HepG2 (cell line): ENCODE measurements at regions not wholly inside any gene's neighbourhood (a gene's known extent, or its start where the extent isn't known, plus 50 kb on each side); places are given as distances from the start of the nearest gene placed in this dataset.

Experiments used
- ATAC-seq: fragments of 200-7000 bp; cut with Tn5 transposase; 3 replicates; pipeline ENCODE4 v1.9.1; 2020; ENCODE audit warnings: mild to moderate bottlenecking, moderate library complexity
- BruUV-seq: library from RNA; stranded (reverse); fragments of 400-500 nt; replicated peaks from 2 replicates; lab custom pipeline; 2021; lab: Mats Ljungman, UMichigan
- CTCF ChIA-PET: fragments of 300-600 bp; formaldehyde crosslinking; extraction: SDS; loops from one replicate; lab custom pipeline; 2021; ENCODE audit warnings: low total read pairs, inconsistent platforms, low intra/inter-chr PET ratio; lab: Yijun Ruan, JAX
- POLR2A ChIA-PET: fragments of 350-600 bp; sonication (Branson Sonifier 250); formaldehyde crosslinking; loops from one replicate; lab custom pipeline; 2020; ENCODE audit warnings: antibody characterized with exemption, inconsistent platforms; lab: Yijun Ruan, JAX
- DNase-seq: peaks from one replicate; pipeline ENCODE4 v3.0.0-alpha.2; 2015; ENCODE audit warnings: low spot score
- FAIRE-seq: peaks from 3 replicates; lab custom pipeline; 2011; peaks lifted over from hg19 to GRCh38; lab: Jason Lieb, UNC
- H2AFZ ChIP-seq: one replicate; pipeline ENCODE4 v1.6.1; 2011; ENCODE audit warnings: low read length, inconsistent platforms
- H3K27ac ChIP-seq: fragments of 300-600 bp; 3 replicates; pipeline ENCODE4 v1.8.0; 2011; ENCODE audit warnings: mixed run types, mild to moderate bottlenecking, mixed read lengths, low read length, inconsistent platforms; ENCODE audit not compliant: insufficient read depth; ENCODE audit errors: extremely low read length
- H3K27me3 ChIP-seq, 2 experiments: fragments of 200-600 bp in 1 of 2; 2 replicates in 1 of 2; 3 replicates in 1 of 2; pipeline versions ENCODE4 v1.6.0 to v1.8.0; 2011; ENCODE audit warnings: low read length in 2 of 2, mild to moderate bottlenecking in 2 of 2, moderate library complexity in 2 of 2, inconsistent platforms in 1 of 2; ENCODE audit not compliant: insufficient read depth in 2 of 2, control insufficient read depth in 1 of 2
- H3K36me3 ChIP-seq, 2 experiments: fragments of 200-600 bp in 1 of 2; replicated peaks in 1 of 2; 2 replicates in 1 of 2; 3 replicates in 1 of 2; pipeline versions ENCODE4 v1.5.1 to v1.8.0; 2011; ENCODE audit warnings: low read length in 2 of 2, inconsistent platforms in 1 of 2; ENCODE audit not compliant: insufficient read depth in 2 of 2, control insufficient read depth in 1 of 2
- H3K4me1 ChIP-seq: 2 replicates; pipeline ENCODE4 v1.5.1; 2012; ENCODE audit warnings: low read length, inconsistent platforms; ENCODE audit not compliant: insufficient read depth
- H3K4me2 ChIP-seq: 2 replicates; pipeline ENCODE4 v1.6.0; 2011; ENCODE audit warnings: low read depth, low read length, inconsistent platforms
- H3K4me3 ChIP-seq, 3 experiments: fragments of 200-600 bp in 1 of 3; sonication (generic), shearing (Covaris generic) in 1 of 3; replicated peaks in 1 of 3; 2 replicates each; pipeline ENCODE4 v1.5.1; 2011 to 2016; ENCODE audit warnings: low read length in 3 of 3, inconsistent platforms in 2 of 3, low read depth in 2 of 3, mild to moderate bottlenecking in 2 of 3, control low read depth in 1 of 3, mixed read lengths in 1 of 3; ENCODE audit not compliant: insufficient read depth in 1 of 3
- H3K79me2 ChIP-seq: one replicate; pipeline ENCODE4 v1.6.1; 2011; ENCODE audit warnings: low read length, inconsistent platforms; ENCODE audit not compliant: insufficient read depth
- H3K9ac ChIP-seq: 2 replicates; pipeline ENCODE4 v1.6.0; 2011; ENCODE audit warnings: mild to moderate bottlenecking, low read depth, low read length, inconsistent platforms; ENCODE audit not compliant: insufficient read depth
- H3K9me3 ChIP-seq: 2 replicates; pipeline ENCODE4 v1.5.1; 2012; ENCODE audit warnings: mild to moderate bottlenecking, low read length
- H4K20me1 ChIP-seq: 2 replicates; pipeline ENCODE4 v1.6.0; 2011; ENCODE audit warnings: inconsistent platforms, mild to moderate bottlenecking, low read length, moderate library complexity; ENCODE audit not compliant: insufficient read depth
- ARID5B ChIP-seq: IDR thresholded peaks from 2 replicates; pipeline ENCODE4 v1.4.0; 2020; ENCODE audit warnings: mild to moderate bottlenecking, missing genetic modification reagents
- ASH2L ChIP-seq: fragments of 300-600, 200-600 bp; sonication (generic); IDR thresholded peaks from 2 replicates; pipeline ENCODE4 v1.7.0; 2017; ENCODE audit warnings: low read depth, mild to moderate bottlenecking, moderate library complexity, mixed read lengths, low read length; ENCODE audit not compliant: insufficient read length
- CBX5 ChIP-seq: sonication (generic); formaldehyde crosslinking; IDR thresholded peaks from 2 replicates; pipeline ENCODE4 v1.4.0; 2020; ENCODE audit warnings: missing genetic modification reagents, borderline replicate concordance
- CSRNP1 ChIP-seq: sonication (generic); formaldehyde crosslinking; IDR thresholded peaks from 2 replicates; pipeline ENCODE4 v1.8.1; 2023; ENCODE audit warnings: mild to moderate bottlenecking, missing genetic modification reagents
- DR1 ChIP-seq: sonication (generic); formaldehyde crosslinking; IDR thresholded peaks from 2 replicates; pipeline ENCODE4 v1.8.0; 2021; ENCODE audit warnings: mild to moderate bottlenecking, missing genetic modification reagents, inconsistent platforms
- ELF4 ChIP-seq: sonication (generic); formaldehyde crosslinking; IDR thresholded peaks from 2 replicates; pipeline ENCODE4 v1.5.0; 2020; ENCODE audit warnings: missing genetic modification reagents, mild to moderate bottlenecking, moderate library complexity, borderline replicate concordance
- RARA ChIP-seq: IDR thresholded peaks from 2 replicates; pipeline ENCODE4 v1.6.1; 2016; ENCODE audit warnings: missing genetic modification reagents, missing compliant biosample characterization
- ZFAT ChIP-seq: sonication (generic); formaldehyde crosslinking; conservative IDR thresholded peaks from 2 replicates; pipeline ENCODE4 v1.8.1; 2023; ENCODE audit warnings: missing genetic modification reagents, inconsistent platforms
- ZNF232 ChIP-seq: sonication (generic); formaldehyde crosslinking; IDR thresholded peaks from 2 replicates; pipeline ENCODE4 v1.4.0; 2020; ENCODE audit warnings: missing genetic modification reagents, borderline replicate concordance
- ZNF329 ChIP-seq: sonication (generic); formaldehyde crosslinking; IDR thresholded peaks from 2 replicates; pipeline ENCODE4 v1.9.0; 2021; ENCODE audit warnings: low read depth, mild to moderate bottlenecking, missing genetic modification reagents
- ZNF580 ChIP-seq: IDR thresholded peaks from 2 replicates; pipeline ENCODE4 v1.6.1; 2016; ENCODE audit warnings: low read depth, borderline replicate concordance
- WGBS: methylation state at CpG from one replicate; pipeline ENCODE4 v1.1.6; 2017; ENCODE audit warnings: low lambda C conversion rate; 5-methylcytosine and 5-hydroxymethylcytosine counted together
- in situ Hi-C: cut with HindIII; loops from 2 replicates; pipeline ENCODE4 v1.10.0; 2017; ENCODE audit warnings: low pct_unique_long_range_greater_than_20kb; ENCODE audit not compliant: extremely low pct_ligation_motif_present
- intact Hi-C: fragments of 100-400 bp; cut with micrococcal nuclease; formaldehyde crosslinking; loops from one replicate; pipeline ENCODE4 v1.10.0; 2022; ENCODE audit not compliant: unreplicated experiment
- TF ChIP-seq, protein P1 (sequence below): sonication (generic); formaldehyde crosslinking; IDR thresholded peaks from 2 replicates; pipeline ENCODE4 v1.5.0; 2020; ENCODE audit warnings: mild to moderate bottlenecking, low read depth, missing genetic modification reagents, borderline replicate concordance
- TF ChIP-seq, protein P2 (sequence below): sonication (generic); formaldehyde crosslinking; IDR thresholded peaks from 2 replicates; pipeline ENCODE4 v1.4.0; 2020; ENCODE audit warnings: missing genetic modification reagents

DNA sequence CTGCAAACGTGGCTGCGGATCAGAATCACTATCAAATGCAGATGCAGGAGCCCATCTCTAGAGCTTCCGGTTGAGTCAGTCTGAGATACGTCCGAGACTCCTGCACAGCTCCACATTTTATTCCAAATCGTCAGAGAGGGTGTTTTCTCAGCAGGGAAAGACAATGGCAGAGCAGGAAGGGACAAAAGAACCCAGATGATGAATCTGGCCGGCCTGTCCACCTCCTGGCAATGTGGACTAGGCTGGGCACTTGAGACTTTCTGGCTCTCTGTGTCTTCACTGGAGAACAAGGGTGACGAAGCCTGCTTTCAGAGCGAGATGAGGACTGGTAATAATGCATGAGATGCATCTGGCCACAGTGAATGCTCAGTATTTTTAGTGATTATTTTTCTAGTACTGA is 255.9 kb upstream of the MYT1L start (continued):
- no peak for TF ChIP-seq ZFAT (CRISPR knock-in tag)

DNA sequence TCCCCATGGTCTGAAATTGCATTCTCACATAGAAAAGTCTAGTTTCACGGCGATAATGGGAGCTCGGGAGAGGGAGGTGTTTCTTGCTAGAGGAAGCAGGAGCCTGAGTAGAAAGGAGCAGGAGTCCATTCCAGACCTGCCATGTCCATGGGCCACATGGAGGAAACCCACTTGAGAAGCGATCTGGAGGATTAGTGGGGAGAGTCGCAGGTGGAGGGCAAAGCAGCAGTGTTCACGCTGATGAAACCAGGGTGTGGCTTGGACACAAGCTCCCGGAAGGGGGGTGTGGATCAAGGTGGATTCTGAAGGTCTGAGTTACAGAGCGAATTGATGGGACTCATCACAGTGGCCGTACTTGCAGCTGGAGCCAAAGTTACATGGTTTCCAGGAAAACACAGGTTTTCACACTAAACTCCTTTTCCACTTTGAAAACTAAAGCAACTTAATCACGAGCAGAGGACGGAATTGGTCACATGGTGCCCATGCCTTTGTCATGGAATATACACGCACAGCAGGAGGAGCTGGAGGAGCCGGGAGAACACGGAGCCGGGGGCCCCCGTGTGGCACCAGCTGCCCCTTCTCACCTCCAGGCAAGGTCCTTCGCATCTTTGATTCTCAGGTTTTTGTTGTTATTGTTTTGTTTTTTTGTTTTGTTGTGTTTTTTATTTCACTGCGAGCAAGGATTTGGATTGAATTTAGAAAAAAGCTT is 255.1 kb upstream of the MYT1L start:
- Histone ChIP-seq H3K4me2 (no peak overlapping the region), H3K4me3 (no peak overlapping the region), H3K9me3 (no peaks in the 10 kb centered on the region), H3K27ac (no peak overlapping the region), H4K20me1 (no peaks in the 10 kb centered on the region; the same call in 1 of the 2 replicates), H3K4me1 (no peaks in the 10 kb centered on the region), H2AFZ (no peak overlapping the region), H3K9ac (no peak overlapping the region), H3K36me3 (no peaks in the 10 kb centered on the region), H3K79me2 (no peaks in the 10 kb centered on the region), H3K27me3 (peaks cover 0 to 28% of the 10 kb centered on the region in 2 experiments; a peak in 3 of 5 replicates)
- ChIA-PET POLR2A (no interaction called here), CTCF (no interaction called here)
- 39% methylated on average over 18 of the region's 18 CpGs for WGBS
- no TSS peak for BruUV-seq
- DNase-seq (no peak), ATAC-seq (no peak), FAIRE-seq (no peak)
- intact Hi-C loops = no loop called here
- in situ Hi-C loops = no loop called here
- TF ChIP-seq ASH2L (no peak), RARA (no peak), ARID5B (CRISPR knock-in tag) (no peak), ZNF580 (CRISPR knock-in tag) (no peak), ZNF232 (no peak), ELF4 (CRISPR knock-in tag) (no peak), ZNF329 (CRISPR knock-in tag) (no peak), CSRNP1 (no peak), DR1 (CRISPR knock-in tag) (no peak), CBX5 (CRISPR knock-in tag) (no peak)
- TF ChIP-seq, protein P1, sequence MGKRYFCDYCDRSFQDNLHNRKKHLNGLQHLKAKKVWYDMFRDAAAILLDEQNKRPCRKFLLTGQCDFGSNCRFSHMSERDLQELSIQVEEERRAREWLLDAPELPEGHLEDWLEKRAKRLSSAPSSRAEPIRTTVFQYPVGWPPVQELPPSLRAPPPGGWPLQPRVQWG (CRISPR knock-in tag) = no peak
- TF ChIP-seq, protein P2, sequence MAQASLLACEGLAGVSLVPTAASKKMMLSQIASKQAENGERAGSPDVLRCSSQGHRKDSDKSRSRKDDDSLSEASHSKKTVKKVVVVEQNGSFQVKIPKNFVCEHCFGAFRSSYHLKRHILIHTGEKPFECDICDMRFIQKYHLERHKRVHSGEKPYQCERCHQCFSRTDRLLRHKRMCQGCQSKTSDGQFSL = no peak
